ENCODE measurements at regions not wholly inside any gene's neighbourhood (a gene's known extent, or its start where the extent isn't known, plus 50 kb on each side); places are given as distances from the start of the nearest gene placed in this dataset.

DNA sequence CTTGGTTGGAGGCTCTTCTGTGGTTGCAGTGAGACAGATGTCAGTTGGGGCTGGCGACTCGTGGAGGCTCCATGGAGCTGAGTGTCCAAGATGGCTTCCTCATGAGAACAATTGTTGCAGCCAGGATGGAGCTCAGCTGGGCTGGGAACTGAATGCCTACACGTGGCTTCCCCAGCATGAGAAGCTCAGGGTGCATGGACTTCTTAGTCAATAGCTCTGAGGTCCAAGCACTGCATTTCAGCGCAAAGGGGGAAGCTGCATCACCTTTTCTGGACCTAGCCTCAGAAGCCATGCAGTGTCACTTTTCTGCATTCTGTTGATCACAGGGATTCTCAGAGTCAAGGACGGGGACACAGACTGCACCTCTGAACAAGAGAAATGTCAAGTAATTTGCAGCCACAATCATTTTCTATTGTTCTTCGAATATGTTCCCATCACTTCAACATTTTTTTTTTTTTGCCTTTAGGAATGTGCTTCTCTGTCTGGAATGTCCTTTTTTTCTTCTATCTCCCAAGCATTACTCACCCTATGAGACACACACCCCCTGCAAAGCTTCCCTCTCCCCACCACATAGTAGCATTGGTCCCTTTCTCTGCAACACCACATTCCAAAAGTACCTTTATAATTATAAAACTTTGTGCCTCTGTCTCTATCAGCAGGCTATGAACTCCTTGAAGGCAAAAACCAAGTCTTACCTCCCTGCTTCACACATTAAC is 57.5 kb upstream of the STK32A start:
- no peak for DNase-seq
- intact Hi-C loops (cut with micrococcal nuclease) = no loop called here
- H3K9me3 Mint-ChIP-seq = no peaks in the 10 kb centered on the region
- H3K4me1 Mint-ChIP-seq (ENCODE audit: low read depth) = no peaks in the 10 kb centered on the region
- no peak overlapping the region for H3K27ac Mint-ChIP-seq
- no peaks in the 10 kb centered on the region for H3K36me3 Mint-ChIP-seq (ENCODE audit: low read depth)
- no peak overlapping the region for H3K4me3 Mint-ChIP-seq
- ChIA-PET POLR2A (no interaction called here), CTCF (interaction anchor here (1.6 to 2.4 kb wide), 2 partner anchors 12 to 79 kb away, joined by 4 to 9 read pairs; no protein-coding TSS in a partner anchor)
- H3K27me3 Mint-ChIP-seq = peaks cover 3% of the 10 kb centered on the region
- no peak for TF ChIP-seq CTCF (IDR thresholded peaks at IDR 0.05)
- no peak for ATAC-seq

GRCh38 chr5:147179562-147180147 is 55.2 kb upstream of the STK32A start:
- DNase-seq (no peak), ATAC-seq (no peak)
- no peak overlapping the region for H3K27ac Mint-ChIP-seq
- TF ChIP-seq CTCF (IDR thresholded peaks at IDR 0.05) = no peak
- no peaks in the 10 kb centered on the region for H3K36me3 Mint-ChIP-seq (ENCODE audit: low read depth)
- intact Hi-C loops (cut with micrococcal nuclease) = no loop called here
- no peak overlapping the region for H3K4me3 Mint-ChIP-seq
- ChIA-PET POLR2A (no interaction called here), CTCF (interaction anchor here (1.1 to 2.8 kb wide), 4 partner anchors 9 to 646 kb away, joined by 3 to 35 read pairs (median 4); no protein-coding TSS in a partner anchor)
- no peaks in the 10 kb centered on the region for H3K4me1 Mint-ChIP-seq (ENCODE audit: low read depth)
- peaks cover 3% of the 10 kb centered on the region for H3K27me3 Mint-ChIP-seq
- no peaks in the 10 kb centered on the region for H3K9me3 Mint-ChIP-seq

DNA sequence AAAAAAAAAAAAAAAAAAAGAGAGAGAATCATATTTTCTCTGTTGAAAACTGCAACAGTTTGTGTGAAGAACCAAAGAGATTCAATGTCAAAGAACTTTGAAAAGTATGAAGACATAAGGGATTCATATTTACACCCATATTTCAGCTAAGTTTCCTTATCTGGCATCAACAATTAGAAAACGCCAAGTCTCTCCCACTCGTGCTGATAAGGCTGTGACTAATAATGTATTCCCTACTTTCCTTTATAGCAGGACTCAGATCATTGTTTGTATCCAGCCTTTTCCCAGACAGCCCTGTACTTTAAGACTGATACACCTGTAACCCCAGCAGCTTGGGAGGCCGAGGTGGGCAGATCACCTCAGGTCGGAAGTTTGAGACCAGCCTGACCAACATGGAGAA is 54.1 kb upstream of the STK32A start:
- POLR2A ChIA-PET = no interaction called here
- intact Hi-C loops (cut with micrococcal nuclease) = no loop called here
- CTCF ChIA-PET = interaction anchor here (1.2 to 2.8 kb wide), 3 partner anchors 8 to 638 kb away, joined by 3 to 35 read pairs (median 4); no protein-coding TSS in a partner anchor

More for the DNA sequence above, 54.1 kb upstream of the STK32A start:
- TF ChIP-seq CTCF (IDR thresholded peaks at IDR 0.05) = no peak
- no peak overlapping the region for H3K27ac Mint-ChIP-seq
- H3K4me1 Mint-ChIP-seq (ENCODE audit: low read depth) = no peaks in the 10 kb centered on the region
- H3K27me3 Mint-ChIP-seq = peaks cover 6% of the 10 kb centered on the region
- H3K9me3 Mint-ChIP-seq = no peaks in the 10 kb centered on the region
- no peak overlapping the region for H3K4me3 Mint-ChIP-seq
- ATAC-seq (no peak), DNase-seq (no peak)
- H3K36me3 Mint-ChIP-seq (ENCODE audit: low read depth) = no peaks in the 10 kb centered on the region
